Liver (tissue), 3 donors: ENCODE measurements at regions not wholly inside any gene's neighbourhood (a gene's known extent, or its start where the extent isn't known, plus 50 kb on each side); places are given as distances from the start of the nearest gene placed in this dataset.
"Not testable (repeated sequence)": the region's sequence is repeated elsewhere in the genome, so short reads cannot be mapped to it uniquely, and the experiment has no call there.

Experiments
- FOXA2 ChIP-seq: IDR thresholded peaks from 2 replicates; pipeline ENCODE4 v1.6.1; 2016; ENCODE audit warnings: antibody characterized with exemption
- HNF4G ChIP-seq: IDR thresholded peaks from 2 replicates; pipeline ENCODE4 v1.6.1; 2016; ENCODE audit warnings: antibody characterized with exemption
- REST ChIP-seq: IDR thresholded peaks from 2 replicates; pipeline ENCODE4 v1.6.1; 2016; ENCODE audit warnings: antibody characterized with exemption, mild to moderate bottlenecking
- TAF1 ChIP-seq: conservative IDR thresholded peaks from 2 replicates; pipeline ENCODE4 v1.6.1; 2016; ENCODE audit warnings: antibody characterized with exemption, mild to moderate bottlenecking
- YY1 ChIP-seq: IDR thresholded peaks from 2 replicates; pipeline ENCODE4 v1.6.1; 2016; ENCODE audit warnings: antibody characterized with exemption, mild to moderate bottlenecking
- TF ChIP-seq, protein P1 (sequence below): fragments of 150-350 bp; IDR thresholded peaks from 2 replicates; pipeline ENCODE4 v1.5.1; 2017; ENCODE audit warnings: improper control_type of control experiment, low read depth, low read length; ENCODE audit not compliant: missing input control
- donor health status: healthy.
- donor health status: healthy.

GRCh38 chr2:195433729-195434128 lies 223.3 kb upstream of the SLC39A10 start:
- TF ChIP-seq YY1, HNF4G, TAF1, REST, FOXA2: not testable (repeated sequence)
- TF ChIP-seq, protein P1, sequence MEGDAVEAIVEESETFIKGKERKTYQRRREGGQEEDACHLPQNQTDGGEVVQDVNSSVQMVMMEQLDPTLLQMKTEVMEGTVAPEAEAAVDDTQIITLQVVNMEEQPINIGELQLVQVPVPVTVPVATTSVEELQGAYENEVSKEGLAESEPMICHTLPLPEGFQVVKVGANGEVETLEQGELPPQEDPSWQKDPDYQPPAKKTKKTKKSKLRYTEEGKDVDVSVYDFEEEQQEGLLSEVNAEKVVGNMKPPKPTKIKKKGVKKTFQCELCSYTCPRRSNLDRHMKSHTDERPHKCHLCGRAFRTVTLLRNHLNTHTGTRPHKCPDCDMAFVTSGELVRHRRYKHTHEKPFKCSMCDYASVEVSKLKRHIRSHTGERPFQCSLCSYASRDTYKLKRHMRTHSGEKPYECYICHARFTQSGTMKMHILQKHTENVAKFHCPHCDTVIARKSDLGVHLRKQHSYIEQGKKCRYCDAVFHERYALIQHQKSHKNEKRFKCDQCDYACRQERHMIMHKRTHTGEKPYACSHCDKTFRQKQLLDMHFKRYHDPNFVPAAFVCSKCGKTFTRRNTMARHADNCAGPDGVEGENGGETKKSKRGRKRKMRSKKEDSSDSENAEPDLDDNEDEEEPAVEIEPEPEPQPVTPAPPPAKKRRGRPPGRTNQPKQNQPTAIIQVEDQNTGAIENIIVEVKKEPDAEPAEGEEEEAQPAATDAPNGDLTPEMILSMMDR: not testable (repeated sequence)
